H9 (cell line): ENCODE measurements at regions not wholly inside any gene's neighbourhood (a gene's known extent, or its start where the extent isn't known, plus 50 kb on each side); places are given as distances from the start of the nearest gene placed in this dataset.

ENCODE experiments used
- DNase-seq: peaks from one replicate; pipeline ENCODE4 v3.0.0-alpha.2; 2017
- H2AFZ ChIP-seq: one replicate; pipeline ENCODE4 v1.6.1; 2013; ENCODE audit warnings: mild to moderate bottlenecking, low read length, control low read depth, moderate library complexity
- H2AK5ac ChIP-seq: 2 replicates; pipeline ENCODE4 v1.6.1; 2013; ENCODE audit warnings: low read length, control low read depth, mixed read lengths; ENCODE audit not compliant: insufficient read length
- H2BK120ac ChIP-seq: one replicate; pipeline ENCODE4 v1.6.1; 2013; ENCODE audit warnings: low read depth, mild to moderate bottlenecking, low read length, control low read depth, inconsistent platforms; ENCODE audit not compliant: poor library complexity, severe bottlenecking
- H2BK12ac ChIP-seq: 2 replicates; pipeline ENCODE4 v1.6.1; 2013; ENCODE audit warnings: low read length, control low read depth, mixed read lengths, low read depth; ENCODE audit not compliant: insufficient read length
- H2BK15ac ChIP-seq: 2 replicates; pipeline ENCODE4 v1.6.1; 2013; ENCODE audit warnings: low read depth, low read length, control low read depth
- H2BK20ac ChIP-seq: one replicate; pipeline ENCODE4 v1.6.1; 2013; ENCODE audit warnings: low read depth, mild to moderate bottlenecking, low read length, control low read depth, inconsistent platforms; ENCODE audit not compliant: poor library complexity, severe bottlenecking
- H2BK5ac ChIP-seq: 2 replicates; pipeline ENCODE4 v1.6.1; 2013; ENCODE audit warnings: low read length, control low read depth, mixed read lengths; ENCODE audit not compliant: insufficient read length
- H3K14ac ChIP-seq: 2 replicates; pipeline ENCODE4 v1.6.1; 2013; ENCODE audit warnings: low read length, control low read depth; ENCODE audit not compliant: insufficient read depth
- H3K18ac ChIP-seq: 2 replicates; pipeline ENCODE4 v1.6.1; 2013; ENCODE audit warnings: low read depth, mild to moderate bottlenecking, mixed read lengths, low read length, control low read depth; ENCODE audit not compliant: insufficient read length
- H3K23ac ChIP-seq: 2 replicates; pipeline ENCODE4 v1.6.1; 2013; ENCODE audit warnings: low read length, control low read depth, mixed read lengths, low read depth; ENCODE audit not compliant: insufficient read length
- H3K23me2 ChIP-seq: 2 replicates; pipeline ENCODE4 v1.6.1; 2013; ENCODE audit warnings: low read depth, mild to moderate bottlenecking, mixed read lengths, low read length, control low read depth; ENCODE audit not compliant: insufficient read length, poor library complexity, severe bottlenecking
- H3K27ac ChIP-seq: 2 replicates; pipeline ENCODE4 v1.5.1; 2013; ENCODE audit warnings: low read length, control low read depth, mixed read lengths, low read depth; ENCODE audit not compliant: insufficient read length
- H3K27me3 ChIP-seq: 2 replicates; pipeline ENCODE4 v1.6.1; 2013; ENCODE audit warnings: low read length, control low read depth, inconsistent platforms; ENCODE audit not compliant: insufficient read depth
- H3K4ac ChIP-seq: 2 replicates; pipeline ENCODE4 v1.6.1; 2013; ENCODE audit warnings: low read depth, mild to moderate bottlenecking, control low read depth, inconsistent platforms, low read length, moderate library complexity
- H3K4me1 ChIP-seq: 2 replicates; pipeline ENCODE4 v1.6.1; 2013; ENCODE audit warnings: low read length, control low read depth, inconsistent platforms; ENCODE audit not compliant: insufficient read depth
- H3K4me2 ChIP-seq: 2 replicates; pipeline ENCODE4 v1.6.1; 2013; ENCODE audit warnings: low read length, control low read depth, mixed read lengths; ENCODE audit not compliant: insufficient read length, insufficient read depth
- H3K56ac ChIP-seq: 2 replicates; pipeline ENCODE4 v1.6.1; 2013; ENCODE audit warnings: low read depth, mild to moderate bottlenecking, mixed read lengths, low read length, control low read depth; ENCODE audit not compliant: insufficient read length
- H3K79me1 ChIP-seq: 2 replicates; pipeline ENCODE4 v1.6.1; 2013; ENCODE audit warnings: low read depth, mild to moderate bottlenecking, moderate library complexity, low read length, control low read depth, inconsistent platforms; ENCODE audit not compliant: insufficient read depth, poor library complexity, severe bottlenecking
- H3K79me2 ChIP-seq: 2 replicates; pipeline ENCODE4 v1.6.1; 2013; ENCODE audit warnings: low read length, control low read depth, inconsistent platforms; ENCODE audit not compliant: insufficient read depth
- H3K9ac ChIP-seq: 2 replicates; pipeline ENCODE4 v1.6.1; 2013; ENCODE audit warnings: low read length, control low read depth, mixed read lengths; ENCODE audit not compliant: insufficient read length; ENCODE audit errors: extremely low read depth
- H3K9me3 ChIP-seq: one replicate; pipeline ENCODE4 v1.6.1; 2013; ENCODE audit warnings: low read depth, low read length, inconsistent platforms; ENCODE audit not compliant: control insufficient read depth
- H3T11ph ChIP-seq: one replicate; pipeline ENCODE4 v1.6.1; 2013; ENCODE audit warnings: mild to moderate bottlenecking, low read length, control low read depth, inconsistent platforms
- H4K20me1 ChIP-seq: one replicate; pipeline ENCODE4 v1.6.1; 2013; ENCODE audit not compliant: control insufficient read depth, insufficient read length, insufficient read depth
- H4K5ac ChIP-seq: 2 replicates; pipeline ENCODE4 v1.6.1; 2013; ENCODE audit warnings: low read depth, mild to moderate bottlenecking, mixed read lengths, low read length, control low read depth; ENCODE audit not compliant: insufficient read length
- H4K8ac ChIP-seq: replicated peaks from 2 replicates; pipeline ENCODE4 v1.6.1; 2013; ENCODE audit warnings: low read length, control low read depth, mixed read lengths, low read depth; ENCODE audit not compliant: insufficient read length
- H4K91ac ChIP-seq: 2 replicates; pipeline ENCODE4 v1.6.1; 2013; ENCODE audit warnings: low read depth, mild to moderate bottlenecking, moderate library complexity, mixed read lengths, low read length, control low read depth; ENCODE audit not compliant: insufficient read length
- H3K27ac Mint-ChIP-seq, 3 experiments: 2 replicates in 2 of 3; 3 replicates in 1 of 3; pipeline ENCODE4 v1.8.0; 2020 to 2021; ENCODE audit warnings: mixed read lengths in 3 of 3, mild to moderate bottlenecking in 1 of 3, moderate library complexity in 1 of 3
- H3K27me3 Mint-ChIP-seq: 2 replicates; pipeline ENCODE4 v1.8.0; 2021; ENCODE audit warnings: low read depth, mild to moderate bottlenecking, moderate library complexity, mixed read lengths
- H3K36me3 Mint-ChIP-seq, 3 experiments: 2 replicates in 2 of 3; 3 replicates in 1 of 3; pipeline ENCODE4 v1.8.0; 2020 to 2021; ENCODE audit warnings: low read depth in 3 of 3, mixed read lengths in 3 of 3; ENCODE audit not compliant: insufficient read depth in 1 of 3
- H3K4me1 Mint-ChIP-seq, 2 experiments: 2 replicates each; pipeline ENCODE4 v1.8.0; 2020; ENCODE audit warnings: mixed read lengths in 2 of 2
- H3K4me3 Mint-ChIP-seq, 2 experiments: 2 replicates in 1 of 2; 3 replicates in 1 of 2; pipeline ENCODE4 v1.8.0; 2020 to 2021; ENCODE audit warnings: mild to moderate bottlenecking in 2 of 2, mixed read lengths in 2 of 2, moderate library complexity in 1 of 2
- H3K9me3 Mint-ChIP-seq, 2 experiments: 2 replicates in 1 of 2; 3 replicates in 1 of 2; pipeline ENCODE4 v1.8.0; 2020; ENCODE audit warnings: mild to moderate bottlenecking in 2 of 2, mixed read lengths in 2 of 2, moderate library complexity in 1 of 2
- CTCF ChIP-seq: fragments of 200-600 bp; sonication (generic); conservative IDR thresholded peaks from 3 replicates; pipeline ENCODE4 v1.8.0; 2021; ENCODE audit warnings: antibody characterized with exemption, mild to moderate bottlenecking
- WGBS: extraction: QIAGEN DNeasy Blood & Tissue Kit; methylation state at CpG from one replicate; pipeline ENCODE4 v1.1.7; 2013; ENCODE audit warnings: missing lambda C conversion rate, low lambda C conversion rate, mixed read lengths; ENCODE audit not compliant: insufficient read length; ENCODE audit errors: extremely low coverage; 5-methylcytosine and 5-hydroxymethylcytosine counted together

- Histone ChIP-seq H3K4ac (no peak overlapping the region), H3K79me1 (no peaks in the 10 kb centered on the region), H4K8ac (no peak overlapping the region), H3K9me3 (no peaks in the 10 kb centered on the region), H3K18ac (no peak overlapping the region), H3K4me2 (no peak overlapping the region), H3K23me2 (no peaks in the 10 kb centered on the region), H3K4me1 (no peaks in the 10 kb centered on the region), H3K27me3 (no peaks in the 10 kb centered on the region), H3T11ph (no peak overlapping the region), H3K14ac (no peak overlapping the region), H2BK12ac (no peak overlapping the region), H2AFZ (no peak overlapping the region), H4K20me1 (no peaks in the 10 kb centered on the region), H3K79me2 (no peaks in the 10 kb centered on the region), H2BK5ac (no peak overlapping the region), H2BK120ac (no peak overlapping the region), H2BK15ac (no peak overlapping the region), H2AK5ac (no peak overlapping the region), H3K56ac (no peak overlapping the region), H2BK20ac (no peak overlapping the region), H3K9ac (no peak overlapping the region), H4K5ac (no peak overlapping the region), H3K23ac (no peak overlapping the region), H4K91ac (no peak overlapping the region), H3K27ac (no peak overlapping the region)
- no peaks in the 10 kb centered on the region; the same call in 1 of the 2 replicates for H3K27me3 Mint-ChIP-seq
- H3K36me3 Mint-ChIP-seq, result no peaks in the 10 kb centered on the region
- TF ChIP-seq CTCF, result no peak
- no peak overlapping the region for H3K4me3 Mint-ChIP-seq
- no peaks in the 10 kb centered on the region for H3K9me3 Mint-ChIP-seq
- H3K27ac Mint-ChIP-seq, result no peak overlapping the region
- no CpG with 5 or more reads among the region's 2 CpGs for WGBS
- H3K4me1 Mint-ChIP-seq, result peaks cover 8 to 10% of the 10 kb centered on the region in 2 experiments
- no peak for DNase-seq
Measured at GRCh38 chr3:13217253-13217652, 144.0 kb upstream of the IQSEC1 start.
